BLaER1 treated with 17β-estradiol and CSF1 and Interleukin-3, amounts not matched to agents 10 nM and 100 nM (cell line): ENCODE measurements at regions not wholly inside any gene's neighbourhood (a gene's known extent, or its start where the extent isn't known, plus 50 kb on each side); places are given as distances from the start of the nearest gene placed in this dataset.

Experiments used
- H3K27ac ChIP-seq, 11 experiments: shearing (Covaris generic); formaldehyde crosslinking; 2 replicates each; pipeline ENCODE4 v1.8.1; 2022
- H3K27me3 ChIP-seq, 11 experiments: shearing (Covaris generic); formaldehyde crosslinking; 2 replicates each; pipeline ENCODE4 v1.8.1; 2022
- H3K36me3 ChIP-seq, 11 experiments: shearing (Covaris generic); formaldehyde crosslinking; 2 replicates each; pipeline ENCODE4 v1.8.1; 2022
- H3K4me1 ChIP-seq, 10 experiments: shearing (Covaris generic); formaldehyde crosslinking; 2 replicates each; pipeline ENCODE4 v1.8.1; 2022
- H3K4me2 ChIP-seq, 11 experiments: shearing (Covaris generic); formaldehyde crosslinking; 2 replicates each; pipeline ENCODE4 v1.8.1; 2022
- H3K4me3 ChIP-seq, 10 experiments: shearing (Covaris generic); formaldehyde crosslinking; 2 replicates each; pipeline ENCODE4 v1.8.1; 2022
- H3K9ac ChIP-seq, 11 experiments: shearing (Covaris generic); formaldehyde crosslinking; 2 replicates each; pipeline ENCODE4 v1.8.1; 2022
- H3K9me3 ChIP-seq, 11 experiments: shearing (Covaris generic); formaldehyde crosslinking; replicated peaks in 1 of 11; 2 replicates each; pipeline ENCODE4 v1.8.1; 2022
- H4K20me1 ChIP-seq, 11 experiments: shearing (Covaris generic); formaldehyde crosslinking; 2 replicates each; pipeline ENCODE4 v1.8.1; 2022
- Cebpa-rat ChIP-seq, 11 experiments: shearing (Covaris generic); IDR thresholded peaks; 2 replicates each; pipeline ENCODE4 v1.8.1; 2022

GRCh38 chr17:63150994-63151464 lies 185.0 kb downstream of the TANC2 start:
- Histone ChIP-seq H3K9ac (no peak overlapping the region), H3K4me3 (no peak overlapping the region), H4K20me1 (no peaks in the 10 kb centered on the region), H3K4me1 (no peaks in the 10 kb centered on the region), H3K4me2 (no peak overlapping the region), H3K36me3 (no peaks in the 10 kb centered on the region; a peak in 1 of 22 replicates), H3K27me3 (no peaks in the 10 kb centered on the region), H3K9me3 (peaks cover 0 to 3% (median 0%) of the 10 kb centered on the region in 11 experiments; a peak in 1 of 22 replicates), H3K27ac (no peak overlapping the region)
- no peak for TF ChIP-seq Cebpa-rat (IDR thresholded peaks at IDR 0.05)

GRCh38 chr17:63151941-63152523 lies 186.0 kb downstream of the TANC2 start:
- no peaks in the 10 kb centered on the region for H3K27me3 ChIP-seq
- no peak overlapping the region for H3K9ac ChIP-seq
- no peak overlapping the region for H3K4me2 ChIP-seq
- H3K27ac ChIP-seq = no peak overlapping the region
- no peak overlapping the region for H3K4me3 ChIP-seq
- H4K20me1 ChIP-seq = no peaks in the 10 kb centered on the region
- no peaks in the 10 kb centered on the region for H3K9me3 ChIP-seq
- peaks cover 0 to 6% (median 2%) of the 10 kb centered on the region in 10 experiments; a peak in 9 of 20 replicates for H3K4me1 ChIP-seq
- TF ChIP-seq Cebpa-rat (IDR thresholded peaks at IDR 0.05) = no peak
- H3K36me3 ChIP-seq = no peaks in the 10 kb centered on the region; a peak in 1 of 22 replicates

GRCh38 chr17:63153488-63153887 lies 187.5 kb downstream of the TANC2 start:
- Histone ChIP-seq H3K27ac (no peak overlapping the region), H3K4me3 (no peak overlapping the region), H3K4me2 (no peak overlapping the region), H4K20me1 (no peaks in the 10 kb centered on the region), H3K9ac (no peak overlapping the region), H3K9me3 (no peaks in the 10 kb centered on the region), H3K27me3 (no peaks in the 10 kb centered on the region), H3K36me3 (no peaks in the 10 kb centered on the region; a peak in 1 of 22 replicates), H3K4me1 (peaks cover 0 to 13% (median 3%) of the 10 kb centered on the region in 10 experiments; a peak in 9 of 20 replicates)
- TF ChIP-seq Cebpa-rat (IDR thresholded peaks at IDR 0.05) = no peak

- peaks cover 0 to 13% (median 3%) of the 10 kb centered on the region in 10 experiments; a peak in 9 of 20 replicates for H3K4me1 ChIP-seq
- TF ChIP-seq Cebpa-rat (IDR thresholded peaks at IDR 0.05) = no peak
- no peak overlapping the region for H3K4me2 ChIP-seq
- no peak overlapping the region for H3K27ac ChIP-seq
- no peaks in the 10 kb centered on the region for H4K20me1 ChIP-seq
- H3K36me3 ChIP-seq = no peaks in the 10 kb centered on the region; a peak in 1 of 22 replicates
- H3K9ac ChIP-seq = no peak overlapping the region
- no peak overlapping the region for H3K4me3 ChIP-seq
- H3K27me3 ChIP-seq = no peaks in the 10 kb centered on the region
- H3K9me3 ChIP-seq = no peaks in the 10 kb centered on the region
Observed at GRCh38 chr17:63154586-63155244, 188.7 kb downstream of the TANC2 start.

GRCh38 chr17:63156986-63157385 lies 191.0 kb downstream of the TANC2 start:
- Histone ChIP-seq H3K36me3 (no peaks in the 10 kb centered on the region), H3K4me3 (no peak overlapping the region), H4K20me1 (no peaks in the 10 kb centered on the region), H3K27ac (no peak overlapping the region), H3K27me3 (no peaks in the 10 kb centered on the region), H3K4me2 (peak overlapping the region in 4 of 11 experiments; percentile 16 to 33 (median 24); a peak in 5 of 22 replicates), H3K4me1 (peaks cover 0 to 13% (median 3%) of the 10 kb centered on the region in 10 experiments; a peak in 9 of 20 replicates), H3K9ac (no peak overlapping the region), H3K9me3 (no peaks in the 10 kb centered on the region)
- no peak for TF ChIP-seq Cebpa-rat (IDR thresholded peaks at IDR 0.05)

- Histone ChIP-seq H3K9ac (no peak overlapping the region), H3K36me3 (no peaks in the 10 kb centered on the region), H4K20me1 (no peaks in the 10 kb centered on the region), H3K4me3 (no peak overlapping the region), H3K9me3 (no peaks in the 10 kb centered on the region), H3K4me1 (peaks cover 0 to 2% (median 0%) of the 10 kb centered on the region in 10 experiments; a peak in 2 of 20 replicates), H3K4me2 (no peak overlapping the region), H3K27ac (no peak overlapping the region), H3K27me3 (no peaks in the 10 kb centered on the region)
- TF ChIP-seq Cebpa-rat (IDR thresholded peaks at IDR 0.05) = no peak
Observed at GRCh38 chr17:63162406-63163157, 196.5 kb downstream of the TANC2 start.

- TF ChIP-seq Cebpa-rat (IDR thresholded peaks at IDR 0.05) = no peak
- Histone ChIP-seq H3K4me2 (no peak overlapping the region), H3K4me1 (no peaks in the 10 kb centered on the region), H3K27me3 (no peaks in the 10 kb centered on the region), H3K9ac (no peak overlapping the region), H3K4me3 (no peak overlapping the region), H3K36me3 (no peaks in the 10 kb centered on the region), H3K27ac (no peak overlapping the region), H4K20me1 (no peaks in the 10 kb centered on the region), H3K9me3 (no peaks in the 10 kb centered on the region)
Observed at GRCh38 chr17:63163158-63163520, 197.1 kb downstream of the TANC2 start.

GRCh38 chr17:63165400-63165799 lies 199.4 kb downstream of the TANC2 start:
- Histone ChIP-seq H3K27ac (no peak overlapping the region), H3K4me2 (no peak overlapping the region), H3K9me3 (no peaks in the 10 kb centered on the region), H3K27me3 (no peaks in the 10 kb centered on the region), H4K20me1 (no peaks in the 10 kb centered on the region), H3K4me3 (no peak overlapping the region), H3K4me1 (no peaks in the 10 kb centered on the region), H3K9ac (no peak overlapping the region), H3K36me3 (no peaks in the 10 kb centered on the region)
- TF ChIP-seq Cebpa-rat (IDR thresholded peaks at IDR 0.05) = no peak

- Histone ChIP-seq H3K9ac (no peak overlapping the region), H3K9me3 (peaks cover under 1 to 11% (median 7%) of the 10 kb centered on the region in 11 experiments; a peak in 17 of 22 replicates), H3K4me2 (no peak overlapping the region), H3K36me3 (no peaks in the 10 kb centered on the region; a peak in 1 of 22 replicates), H4K20me1 (no peaks in the 10 kb centered on the region), H3K4me3 (no peak overlapping the region), H3K27ac (no peak overlapping the region), H3K4me1 (no peaks in the 10 kb centered on the region), H3K27me3 (no peaks in the 10 kb centered on the region)
- no peak for TF ChIP-seq Cebpa-rat (IDR thresholded peaks at IDR 0.05)
Observed at GRCh38 chr17:63170795-63171194, 204.8 kb downstream of the TANC2 start.
